ENCODE measurements at regions not wholly inside any gene's neighbourhood (a gene's known extent, or its start where the extent isn't known, plus 50 kb on each side); places are given as distances from the start of the nearest gene placed in this dataset.

GRCh38 chr10:130335336-130335735, 199.1 kb downstream of the GLRX3 start:
- Histone ChIP-seq H3K27ac (no peak overlapping the region), H3K9ac (no peak overlapping the region), H3K36me3 (ENCODE audit: insufficient read depth) (no peaks in the 10 kb centered on the region), H2AFZ (ENCODE audit: low read depth) (no peak overlapping the region), H3K4me1 (ENCODE audit: low read depth, poor library complexity, severe bottlenecking) (no peaks in the 10 kb centered on the region), H3K27me3 (ENCODE audit: insufficient read depth, low read depth) (peaks cover 3% of the 10 kb centered on the region; the same call in 1 of the 2 replicates), H3K4me2 (no peak overlapping the region), H4K20me1 (ENCODE audit: insufficient read depth) (no peaks in the 10 kb centered on the region), H3K79me2 (ENCODE audit: insufficient read depth, low read depth) (no peaks in the 10 kb centered on the region), H3K4me3 (IDR thresholded peaks at IDR 0.05; ENCODE audit: insufficient read depth, low read depth, low read length) (no peak overlapping the region)
- TF ChIP-seq CTCF (conservative IDR thresholded peaks at IDR 0.05; ENCODE audit: low read depth, low read length): no peak

GRCh38 chr10:130336617-130337304, 200.6 kb downstream of the GLRX3 start:
- no peak for TF ChIP-seq CTCF (conservative IDR thresholded peaks at IDR 0.05; ENCODE audit: low read depth, low read length)
- Histone ChIP-seq H2AFZ (ENCODE audit: low read depth) (no peak overlapping the region), H3K4me3 (IDR thresholded peaks at IDR 0.05; ENCODE audit: insufficient read depth, low read depth, low read length) (no peak overlapping the region), H3K27me3 (ENCODE audit: insufficient read depth, low read depth) (peaks cover 3% of the 10 kb centered on the region; the same call in 1 of the 2 replicates), H3K27ac (no peak overlapping the region), H3K36me3 (ENCODE audit: insufficient read depth) (no peaks in the 10 kb centered on the region), H4K20me1 (ENCODE audit: insufficient read depth) (no peaks in the 10 kb centered on the region), H3K4me1 (ENCODE audit: low read depth, poor library complexity, severe bottlenecking) (no peaks in the 10 kb centered on the region), H3K79me2 (ENCODE audit: insufficient read depth, low read depth) (no peaks in the 10 kb centered on the region), H3K9ac (no peak overlapping the region), H3K4me2 (no peak overlapping the region)

GRCh38 chr10:130337305-130337640, 201.1 kb downstream of the GLRX3 start:
- Histone ChIP-seq H3K36me3 (ENCODE audit: insufficient read depth) (no peaks in the 10 kb centered on the region), H3K27ac (no peak overlapping the region), H3K9ac (no peak overlapping the region), H3K4me3 (IDR thresholded peaks at IDR 0.05; ENCODE audit: insufficient read depth, low read depth, low read length) (no peak overlapping the region), H2AFZ (ENCODE audit: low read depth) (no peak overlapping the region), H3K79me2 (ENCODE audit: insufficient read depth, low read depth) (no peaks in the 10 kb centered on the region), H4K20me1 (ENCODE audit: insufficient read depth) (no peaks in the 10 kb centered on the region), H3K27me3 (ENCODE audit: insufficient read depth, low read depth) (peaks cover 3% of the 10 kb centered on the region; the same call in 1 of the 2 replicates), H3K4me2 (no peak overlapping the region), H3K4me1 (ENCODE audit: low read depth, poor library complexity, severe bottlenecking) (no peaks in the 10 kb centered on the region)
- no peak for TF ChIP-seq CTCF (conservative IDR thresholded peaks at IDR 0.05; ENCODE audit: low read depth, low read length)

- H3K27ac ChIP-seq: no peak overlapping the region
- H2AFZ ChIP-seq (ENCODE audit: low read depth): no peak overlapping the region
- H4K20me1 ChIP-seq (ENCODE audit: insufficient read depth): no peaks in the 10 kb centered on the region
- H3K4me1 ChIP-seq (ENCODE audit: low read depth, poor library complexity, severe bottlenecking): no peaks in the 10 kb centered on the region
- no peaks in the 10 kb centered on the region for H3K36me3 ChIP-seq (ENCODE audit: insufficient read depth)
- TF ChIP-seq CTCF (conservative IDR thresholded peaks at IDR 0.05; ENCODE audit: low read depth, low read length): no peak
- H3K4me3 ChIP-seq (IDR thresholded peaks at IDR 0.05; ENCODE audit: insufficient read depth, low read depth, low read length): no peak overlapping the region
- no peaks in the 10 kb centered on the region; the same call in 1 of the 2 replicates for H3K27me3 ChIP-seq (ENCODE audit: insufficient read depth, low read depth)
- H3K79me2 ChIP-seq (ENCODE audit: insufficient read depth, low read depth): no peaks in the 10 kb centered on the region
- H3K4me2 ChIP-seq: no peak overlapping the region
- H3K9ac ChIP-seq: no peak overlapping the region
Observed at GRCh38 chr10:130337696-130338635, 201.8 kb downstream of the GLRX3 start.

Measured in KMS-11 (cell line).